ENCODE measurements at regions not wholly inside any gene's neighbourhood (a gene's known extent, or its start where the extent isn't known, plus 50 kb on each side); places are given as distances from the start of the nearest gene placed in this dataset.

GRCh38 chr3:181487236-181487978 lies 224.3 kb upstream of the SOX2 start:
- Mint-ChIP-seq H3K4me3 (no peak overlapping the region), H3K27ac (no peak overlapping the region), H3K36me3 (ENCODE audit: low read depth) (no peaks in the 10 kb centered on the region), H3K27me3 (ENCODE audit: insufficient read depth, low read depth, poor library complexity) (no peaks in the 10 kb centered on the region), H3K9me3 (no peaks in the 10 kb centered on the region), H3K4me1 (peaks cover 12% of the 10 kb centered on the region)
- Histone ChIP-seq H3K4me2 (no peak overlapping the region), H3F3A (replicated peaks; ENCODE audit: low read depth) (no peaks in the 10 kb centered on the region), H3K36me3 (ENCODE audit: insufficient read depth) (no peaks in the 10 kb centered on the region), H3K27me3 (ENCODE audit: insufficient read depth) (no peaks in the 10 kb centered on the region), H3K4me3 (no peak overlapping the region), H3K27ac (ENCODE audit: low read depth) (no peak overlapping the region), H2AFZ (peak overlapping the region; percentile 60), H3K79me2 (replicated peaks; ENCODE audit: insufficient read depth) (no peaks in the 10 kb centered on the region), H3K4me1 (ENCODE audit: insufficient read depth) (peaks cover 11% of the 10 kb centered on the region; the same call in 1 of the 2 replicates), H4K20me1 (replicated peaks; ENCODE audit: insufficient read depth) (no peaks in the 10 kb centered on the region), H3K9me2 (ENCODE audit: insufficient read depth) (no peaks in the 10 kb centered on the region)
- DNase-seq (ENCODE audit: low spot score) (no peak), ATAC-seq (no peak)
- TF ChIP-seq CTCF (conservative IDR thresholded peaks at IDR 0.05; ENCODE audit: low read depth in 2 of 2), result no peak
- no peak for TF ChIP-seq EZH2phosphoT487 (IDR thresholded peaks at IDR 0.05; ENCODE audit: unreplicated experiment)
- no peak for TF ChIP-seq NANOG (IDR thresholded peaks at IDR 0.05; ENCODE audit: borderline replicate concordance)
- no peak for TF ChIP-seq JUNB (IDR thresholded peaks at IDR 0.05; ENCODE audit: unreplicated experiment)
- TF ChIP-seq, protein P1, sequence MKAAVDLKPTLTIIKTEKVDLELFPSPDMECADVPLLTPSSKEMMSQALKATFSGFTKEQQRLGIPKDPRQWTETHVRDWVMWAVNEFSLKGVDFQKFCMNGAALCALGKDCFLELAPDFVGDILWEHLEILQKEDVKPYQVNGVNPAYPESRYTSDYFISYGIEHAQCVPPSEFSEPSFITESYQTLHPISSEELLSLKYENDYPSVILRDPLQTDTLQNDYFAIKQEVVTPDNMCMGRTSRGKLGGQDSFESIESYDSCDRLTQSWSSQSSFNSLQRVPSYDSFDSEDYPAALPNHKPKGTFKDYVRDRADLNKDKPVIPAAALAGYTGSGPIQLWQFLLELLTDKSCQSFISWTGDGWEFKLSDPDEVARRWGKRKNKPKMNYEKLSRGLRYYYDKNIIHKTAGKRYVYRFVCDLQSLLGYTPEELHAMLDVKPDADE (IDR thresholded peaks at IDR 0.05), result no peak

- H3K4me3 ChIP-seq, result no peak overlapping the region
- H3K4me2 ChIP-seq, result no peak overlapping the region
- no peak overlapping the region for H2AFZ ChIP-seq
- H3K36me3 ChIP-seq (ENCODE audit: insufficient read depth), result no peaks in the 10 kb centered on the region
- H3K27me3 ChIP-seq (ENCODE audit: insufficient read depth), result no peaks in the 10 kb centered on the region
- no peaks in the 10 kb centered on the region for H3K9me3 Mint-ChIP-seq
- H3K4me3 Mint-ChIP-seq, result no peak overlapping the region
- no peak for DNase-seq (ENCODE audit: low spot score)
- H4K20me1 ChIP-seq (replicated peaks; ENCODE audit: insufficient read depth), result no peaks in the 10 kb centered on the region
- H3K9me2 ChIP-seq (ENCODE audit: insufficient read depth), result no peaks in the 10 kb centered on the region
- H3K27ac Mint-ChIP-seq, result no peak overlapping the region
- no peak overlapping the region for H3K27ac ChIP-seq (ENCODE audit: low read depth)
- no peaks in the 10 kb centered on the region for H3K79me2 ChIP-seq (replicated peaks; ENCODE audit: insufficient read depth)
- H3K4me1 ChIP-seq (ENCODE audit: insufficient read depth), result peaks cover 11% of the 10 kb centered on the region; the same call in 1 of the 2 replicates
- H3K27me3 Mint-ChIP-seq (ENCODE audit: insufficient read depth, low read depth, poor library complexity), result no peaks in the 10 kb centered on the region
- no peaks in the 10 kb centered on the region for H3K36me3 Mint-ChIP-seq (ENCODE audit: low read depth)
- H3F3A ChIP-seq (replicated peaks; ENCODE audit: low read depth), result no peaks in the 10 kb centered on the region
- H3K4me1 Mint-ChIP-seq, result peaks cover 12% of the 10 kb centered on the region
- ATAC-seq, result no peak
- TF ChIP-seq EZH2 (IDR thresholded peaks at IDR 0.05; ENCODE audit: low read depth, unreplicated experiment) (no peak), REST (IDR thresholded peaks at IDR 0.05; ENCODE audit: unreplicated experiment) (no peak), NANOG (IDR thresholded peaks at IDR 0.05; ENCODE audit: borderline replicate concordance) (no peak), CREB1 (CRISPR knock-in tag; IDR thresholded peaks at IDR 0.05; ENCODE audit: low read depth) (no peak)
- TF ChIP-seq, protein P1 (IDR thresholded peaks at IDR 0.05), result no peak
Observed at GRCh38 chr3:181486141-181486885, 225.4 kb upstream of the SOX2 start.

Measured in GM23338 (cell line).